Heart right ventricle (tissue), 16 donors: ENCODE measurements at regions not wholly inside any gene's neighbourhood (a gene's known extent, or its start where the extent isn't known, plus 50 kb on each side); places are given as distances from the start of the nearest gene placed in this dataset.

Experiments
- ATAC-seq, 8 donors: fragments of 200-7000 bp; cut with Tn5 transposase; one replicate each; pipeline ENCODE4 v1.9.1; 2020; ENCODE audit warnings: mild to moderate bottlenecking in 8 of 8, moderate library complexity in 8 of 8, moderate number of reproducible peaks in 1 of 8
- DNase-seq, 2 donors: peaks; one replicate each; pipeline ENCODE4 v3.0.0-alpha.2; 2020
- H3K27ac ChIP-seq, 10 donors: fragments of 200-600 bp; sonication (generic) in 2 of 10; one replicate each; pipeline versions ENCODE4 v1.5.0 to v1.8.0; 2020 to 2022; ENCODE audit warnings: mild to moderate bottlenecking in 3 of 10
- H3K27me3 ChIP-seq, 7 donors: fragments of 200-600 bp; one replicate each; pipeline ENCODE4 v1.8.0; 2021 to 2022; ENCODE audit warnings: mild to moderate bottlenecking in 2 of 7
- H3K36me3 ChIP-seq, 9 donors: fragments of 200-600 bp; sonication (generic) in 1 of 9; one replicate each; pipeline versions ENCODE4 v1.5.0 to v1.8.0; 2020 to 2022; ENCODE audit warnings: mild to moderate bottlenecking in 2 of 9
- H3K4me1 ChIP-seq, 9 donors: fragments of 200-600 bp; sonication (generic) in 1 of 9; one replicate each; pipeline versions ENCODE4 v1.5.0 to v1.8.0; 2020 to 2022; ENCODE audit warnings: mild to moderate bottlenecking in 4 of 9
- H3K4me3 ChIP-seq, 10 donors: fragments of 200-600 bp; sonication (generic) in 2 of 10; one replicate each; pipeline versions ENCODE4 v1.5.0 to v1.8.0; 2020 to 2022; ENCODE audit warnings: mild to moderate bottlenecking in 7 of 10, moderate library complexity in 2 of 10
- H3K9me3 ChIP-seq, 11 donors: fragments of 200-600 bp in 10 of 11; sonication (generic) in 2 of 11; one replicate each; pipeline versions ENCODE4 v1.5.0 to v1.8.0; 2013 to 2022; ENCODE audit warnings: mild to moderate bottlenecking in 2 of 11, control low read depth in 1 of 11, moderate library complexity in 1 of 11
- WGBS, 2 donors: extraction: QIAGEN DNeasy Blood & Tissue Kit; methylation state at CpG; one replicate each; pipeline ENCODE4 v1.1.7; 2013; ENCODE audit warnings: inconsistent platforms in 1 of 2; 5-methylcytosine and 5-hydroxymethylcytosine counted together
- intact Hi-C, 10 donors: fragments of 100-400 bp; cut with DNase I; formaldehyde crosslinking; loops; one replicate each; pipeline versions ENCODE4 v1.11.1 to v1.14.2; 2022
- TF ChIP-seq, protein P1 (sequence below), 9 donors: fragments of 200-600 bp; sonication (generic) in 2 of 9; IDR thresholded peaks; one replicate each; pipeline versions ENCODE4 v1.5.0 to v1.8.0; 2021 to 2022; ENCODE audit warnings: antibody characterized with exemption in 9 of 9, mild to moderate bottlenecking in 5 of 9, moderate library complexity in 1 of 9
- donor health status: Arrhythmogenic right ventricular cardiomyopathy.
- donor health status: ischemic (EF 13 %, LVEDD 7.1; RV severe dilation, severe dysfunction).
- donor health status: healthy with polysubstance abuse.
- donor health status: DM: no; HTN: yes; CAD: no.
- donor health status: DM: no; HTN: no; CAD: no.
- donor health status: ischemic (EF 25% LVEDD 6.9; RV normal size, moderate dysfunction).
- donor health status: ischemic (EF 25% LVEDD 5.7; RV mildly dilated, moderate dysfunction).
- donor health status: healthy.
- donor health status: DM: yes; HTN: yes; CAD: no.
- donor health status: Ischemic cardiomyopathy.
- donor health status: ischemic (EF 35%, LVEDD 5.7; RV mildly dilated, moderate dysfunction).
- donor health status: nonischemic (EF 11% LVEDD 7.7; RV severe dilation, severe dysfunction).
- donor health status: DM: yes; HTN: yes; CAD: no.
- donor health status: PGD.
- donor health status: ischemic (EF 29% LVEDD 5.4; RV normal size, mild dysfunction).
- donor health status: nonischemic (EF 23%, LVEDD 6.1; RV moderate dilation, normal function).

- ATAC-seq (no peak), DNase-seq (no peak)
- TF ChIP-seq, protein P1, sequence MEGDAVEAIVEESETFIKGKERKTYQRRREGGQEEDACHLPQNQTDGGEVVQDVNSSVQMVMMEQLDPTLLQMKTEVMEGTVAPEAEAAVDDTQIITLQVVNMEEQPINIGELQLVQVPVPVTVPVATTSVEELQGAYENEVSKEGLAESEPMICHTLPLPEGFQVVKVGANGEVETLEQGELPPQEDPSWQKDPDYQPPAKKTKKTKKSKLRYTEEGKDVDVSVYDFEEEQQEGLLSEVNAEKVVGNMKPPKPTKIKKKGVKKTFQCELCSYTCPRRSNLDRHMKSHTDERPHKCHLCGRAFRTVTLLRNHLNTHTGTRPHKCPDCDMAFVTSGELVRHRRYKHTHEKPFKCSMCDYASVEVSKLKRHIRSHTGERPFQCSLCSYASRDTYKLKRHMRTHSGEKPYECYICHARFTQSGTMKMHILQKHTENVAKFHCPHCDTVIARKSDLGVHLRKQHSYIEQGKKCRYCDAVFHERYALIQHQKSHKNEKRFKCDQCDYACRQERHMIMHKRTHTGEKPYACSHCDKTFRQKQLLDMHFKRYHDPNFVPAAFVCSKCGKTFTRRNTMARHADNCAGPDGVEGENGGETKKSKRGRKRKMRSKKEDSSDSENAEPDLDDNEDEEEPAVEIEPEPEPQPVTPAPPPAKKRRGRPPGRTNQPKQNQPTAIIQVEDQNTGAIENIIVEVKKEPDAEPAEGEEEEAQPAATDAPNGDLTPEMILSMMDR (IDR thresholded peaks at IDR 0.05): no peak
- 58 to 71% methylated on average over 6 of the region's 6 CpGs for WGBS, 2 donors
- no peak overlapping the region for H3K4me3 ChIP-seq
- no peaks in the 10 kb centered on the region for H3K9me3 ChIP-seq
- peaks cover 0 to 22% (median 0%) of the 10 kb centered on the region in 9 donors for H3K4me1 ChIP-seq
- intact Hi-C loops: no loop called here
- no peaks in the 10 kb centered on the region for H3K36me3 ChIP-seq
- peaks cover 0 to 4% (median 0%) of the 10 kb centered on the region in 7 donors for H3K27me3 ChIP-seq
- H3K27ac ChIP-seq: no peak overlapping the region
These were observed 152.1 kb upstream of the SOX21 start for GRCh38 chr13:94864474-94864873.

- Histone ChIP-seq H3K4me3 (peak overlapping the region in 6 of 10 donors; percentile 6 to 48 (median 32)), H3K9me3 (no peaks in the 10 kb centered on the region), H3K27ac (peak overlapping the region in 1 of 10 donors; percentile 77), H3K36me3 (no peaks in the 10 kb centered on the region), H3K4me1 (peaks cover 0 to 31% (median 0%) of the 10 kb centered on the region in 9 donors), H3K27me3 (peaks cover 0 to 4% (median 0%) of the 10 kb centered on the region in 7 donors)
- TF ChIP-seq, protein P1 (IDR thresholded peaks at IDR 0.05): no peak
- intact Hi-C loops: no loop called here
- DNase-seq (no peak), ATAC-seq (peak in 2 of 8 donors; percentile 19 to 28)
- 33 to 51% methylated on average over 8 of the region's 8 CpGs for whole genome bisulfite sequencing, 2 donors
These were observed 148.6 kb upstream of the SOX21 start for GRCh38 chr13:94860981-94861407.

DNA sequence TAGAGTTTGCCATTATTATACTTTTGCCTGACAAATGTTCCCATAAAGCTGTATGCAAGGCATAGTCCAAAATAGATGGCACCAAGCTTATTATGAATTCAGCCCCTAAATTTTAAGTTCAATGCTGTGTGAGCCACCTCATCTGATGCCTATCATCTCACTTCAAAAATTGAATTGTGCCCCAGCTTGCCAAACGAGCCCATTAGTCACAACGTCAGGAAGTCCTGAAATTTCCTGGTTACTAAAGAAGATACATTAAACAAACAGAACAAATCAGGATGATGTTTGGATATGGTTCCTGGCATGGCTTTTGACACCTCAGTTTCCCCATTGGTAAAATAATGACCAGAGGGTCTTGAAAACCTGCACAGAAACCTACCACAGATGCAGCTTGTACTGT, 147.5 kb upstream of the SOX21 start:
- intact Hi-C loops: no loop called here
- ATAC-seq (no peak), DNase-seq (no peak)
- TF ChIP-seq, protein P1 (IDR thresholded peaks at IDR 0.05): no peak
- Histone ChIP-seq H3K4me3 (no peak overlapping the region), H3K27ac (no peak overlapping the region), H3K9me3 (no peaks in the 10 kb centered on the region), H3K36me3 (no peaks in the 10 kb centered on the region), H3K4me1 (peaks cover 0 to 31% (median 0%) of the 10 kb centered on the region in 9 donors), H3K27me3 (peaks cover 0 to 4% (median 0%) of the 10 kb centered on the region in 7 donors)
- 56 to 67% methylated on average over 2 of the region's 2 CpGs for WGBS, 2 donors

GRCh38 chr13:94859278-94859691, 146.9 kb upstream of the SOX21 start:
- TF ChIP-seq, protein P1 (IDR thresholded peaks at IDR 0.05): no peak

More at GRCh38 chr13:94859278-94859691, 146.9 kb upstream of the SOX21 start:
- Histone ChIP-seq H3K27me3 (peaks cover 0 to 4% (median 0%) of the 10 kb centered on the region in 7 donors), H3K27ac (no peak overlapping the region), H3K36me3 (no peaks in the 10 kb centered on the region), H3K9me3 (no peaks in the 10 kb centered on the region), H3K4me3 (no peak overlapping the region), H3K4me1 (peaks cover 0 to 31% (median 0%) of the 10 kb centered on the region in 9 donors)
- 21 to 25% methylated on average over 11 of the region's 11 CpGs for WGBS, 2 donors
- DNase-seq: peak; percentile 59 to 66
- intact Hi-C loops: no loop called here
- peak; percentile 61 to 94 (median 87) for ATAC-seq
